SK-N-SH (cell line): ENCODE measurements at regions not wholly inside any gene's neighbourhood (a gene's known extent, or its start where the extent isn't known, plus 50 kb on each side); places are given as distances from the start of the nearest gene placed in this dataset.

Experiments used
- CTCF ChIA-PET: fragments of 300-600, 350-600 bp; formaldehyde crosslinking; extraction: SDS; loops from one replicate; lab custom pipeline; 2021; lab: Yijun Ruan, JAX
- POLR2A ChIA-PET: fragments of 350-600 bp; sonication (Branson Sonifier 250); formaldehyde crosslinking; extraction: SDS; loops from one replicate; lab custom pipeline; 2020; ENCODE audit warnings: antibody characterized with exemption, inconsistent platforms; lab: Yijun Ruan, JAX
- DNase-seq: peaks from one replicate; pipeline ENCODE4 v3.0.0; 2012
- H2AFZ ChIP-seq: fragments of 200-600 bp; sonication (generic); 2 replicates; pipeline ENCODE4 v1.8.1; 2016; ENCODE audit warnings: antibody characterized with exemption, mild to moderate bottlenecking, low read depth
- H3F3A ChIP-seq: fragments of 200-600 bp; sonication (generic); replicated peaks from 2 replicates; pipeline ENCODE3; 2016; ENCODE audit warnings: antibody characterized with exemption, mild to moderate bottlenecking; ENCODE audit not compliant: insufficient read depth
- H3K27ac ChIP-seq, 2 experiments: fragments of 200-500 bp in 1 of 2; fragments of 200-600 bp in 1 of 2; sonication (Bioruptor generic) in 1 of 2; sonication (generic), shearing (Covaris generic) in 1 of 2; 2 replicates each; pipeline versions ENCODE4 v1.5.1 to v1.6.1; 2014 to 2016; ENCODE audit warnings: low read depth in 2 of 2, inconsistent platforms in 1 of 2, low read length in 1 of 2, mild to moderate bottlenecking in 1 of 2, mixed read lengths in 1 of 2
- H3K27me3 ChIP-seq: fragments of 200-600 bp; sonication (generic), shearing (Covaris generic); 2 replicates; pipeline ENCODE4 v1.6.1; 2016; ENCODE audit warnings: mixed run types; ENCODE audit not compliant: insufficient read depth
- H3K36me3 ChIP-seq, 2 experiments: fragments of 200-500 bp in 1 of 2; fragments of 200-600 bp in 1 of 2; sonication (Bioruptor generic) in 1 of 2; sonication (generic) in 1 of 2; replicated peaks in 1 of 2; 2 replicates each; pipeline versions ENCODE3 to v1.5.1; 2014 to 2016; ENCODE audit warnings: low read length in 1 of 2, mild to moderate bottlenecking in 1 of 2; ENCODE audit not compliant: insufficient read depth in 2 of 2, control insufficient read depth in 1 of 2
- H3K4me1 ChIP-seq, 2 experiments: fragments of 200-500 bp in 1 of 2; fragments of 200-600 bp in 1 of 2; sonication (Bioruptor generic) in 1 of 2; sonication (generic), shearing (Covaris generic) in 1 of 2; 2 replicates each; pipeline versions ENCODE4 v1.5.1 to v1.6.1; 2014 to 2016; ENCODE audit warnings: low read depth in 1 of 2, low read length in 1 of 2, mixed run types in 1 of 2; ENCODE audit not compliant: insufficient read depth in 2 of 2, control insufficient read depth in 1 of 2
- H3K4me2 ChIP-seq: fragments of 200-600 bp; sonication (generic), shearing (Covaris generic); 2 replicates; pipeline ENCODE4 v1.6.1; 2017; ENCODE audit warnings: mixed run types
- H3K4me3 ChIP-seq, 2 experiments: fragments of 200-500 bp in 1 of 2; fragments of 200-600 bp in 1 of 2; sonication (Bioruptor generic) in 1 of 2; sonication (generic), shearing (Covaris generic) in 1 of 2; 2 replicates each; pipeline versions ENCODE4 v1.5.1 to v1.8.1; 2014 to 2016; ENCODE audit warnings: low read depth in 2 of 2, inconsistent platforms in 1 of 2, low read length in 1 of 2, mild to moderate bottlenecking in 1 of 2, mixed read lengths in 1 of 2, moderate library complexity in 1 of 2
- H3K79me2 ChIP-seq: fragments of 200-600 bp; sonication (generic); 2 replicates; pipeline ENCODE4 v1.8.1; 2017; ENCODE audit warnings: mild to moderate bottlenecking; ENCODE audit not compliant: insufficient read depth
- H3K9ac ChIP-seq: fragments of 200-600 bp; sonication (generic); 2 replicates; pipeline ENCODE4 v1.6.1; 2017; ENCODE audit warnings: mixed run types
- H3K9me2 ChIP-seq: fragments of 200-600 bp; sonication (generic); 2 replicates; pipeline ENCODE4 v1.6.1; 2017; ENCODE audit warnings: mixed run types
- H3K9me3 ChIP-seq: fragments of 200-600 bp; sonication (generic); 2 replicates; pipeline ENCODE4 v1.6.1; 2017; ENCODE audit warnings: mixed run types, mild to moderate bottlenecking, moderate library complexity
- H4K20me1 ChIP-seq: fragments of 200-600 bp; sonication (generic); 2 replicates; pipeline ENCODE4 v1.6.1; 2017; ENCODE audit warnings: mild to moderate bottlenecking, mixed run types; ENCODE audit not compliant: insufficient read depth
- CTCF ChIP-seq: fragments of 200-600 bp; sonication (generic); IDR thresholded peaks from 2 replicates; pipeline ENCODE4 v1.6.1; 2017; ENCODE audit warnings: antibody characterized with exemption, mild to moderate bottlenecking, moderate library complexity
- FOSL2 ChIP-seq: IDR thresholded peaks from 2 replicates; pipeline ENCODE4 v1.4.0; 2012; ENCODE audit warnings: low read depth, mild to moderate bottlenecking, moderate library complexity, borderline replicate concordance
- FOXJ3 ChIP-seq: sonication (generic); formaldehyde crosslinking; IDR thresholded peaks from 2 replicates; pipeline ENCODE4 v1.5.1; 2020; ENCODE audit warnings: mild to moderate bottlenecking, missing genetic modification reagents
- GABPA ChIP-seq: IDR thresholded peaks from 2 replicates; pipeline ENCODE4 v1.4.0; 2012; ENCODE audit warnings: low read depth, mild to moderate bottlenecking
- GATA2 ChIP-seq: sonication (generic); formaldehyde crosslinking; IDR thresholded peaks from 2 replicates; pipeline ENCODE4 v1.5.0; 2020; ENCODE audit warnings: mild to moderate bottlenecking, missing genetic modification reagents
- IRF3 ChIP-seq: fragments of 150-350 bp; IDR thresholded peaks from 2 replicates; pipeline ENCODE4 v1.6.1; 2016; ENCODE audit warnings: mild to moderate bottlenecking, low read depth, low read length
- NRF1 ChIP-seq: IDR thresholded peaks from 2 replicates; pipeline ENCODE4 v1.6.1; 2012; ENCODE audit warnings: low read depth, mild to moderate bottlenecking, low read length
- RCOR1 ChIP-seq: fragments of 150-350 bp; IDR thresholded peaks from 2 replicates; pipeline ENCODE4 v1.6.1; 2017; ENCODE audit warnings: antibody characterized with exemption, low read length
- RFX5 ChIP-seq: IDR thresholded peaks from 2 replicates; pipeline ENCODE4 v1.6.1; 2012; ENCODE audit warnings: mild to moderate bottlenecking, improper control_type of control experiment, low read length
- RXRA ChIP-seq: IDR thresholded peaks from 2 replicates; pipeline ENCODE4 v1.4.0; 2012; ENCODE audit warnings: low read depth, mild to moderate bottlenecking, borderline replicate concordance
- SMC3 ChIP-seq: IDR thresholded peaks from 2 replicates; pipeline ENCODE4 v1.6.1; 2012; ENCODE audit warnings: low read depth, low read length, improper control_type of control experiment
- USF1 ChIP-seq: IDR thresholded peaks from 2 replicates; pipeline ENCODE4 v1.4.0; 2012; ENCODE audit warnings: low read depth, borderline replicate concordance
- USF2 ChIP-seq: fragments of 150-350 bp; IDR thresholded peaks from 2 replicates; pipeline ENCODE4 v1.6.1; 2017; ENCODE audit warnings: antibody characterized with exemption, low read length, low read depth, borderline replicate concordance
- WGBS: methylation state at CpG from one replicate; pipeline ENCODE4 v1.1.6; 2017; ENCODE audit warnings: low lambda C conversion rate; 5-methylcytosine and 5-hydroxymethylcytosine counted together

- H3K9me3 ChIP-seq, result no peaks in the 10 kb centered on the region
- H4K20me1 ChIP-seq, result no peaks in the 10 kb centered on the region
- no peaks in the 10 kb centered on the region for H3K27me3 ChIP-seq
- WGBS, result 37% methylated on average over 2 of the region's 2 CpGs
- ChIA-PET CTCF (no interaction called here), POLR2A (no interaction called here)
- peaks cover 5% of the 10 kb centered on the region for H3F3A ChIP-seq
- H3K9ac ChIP-seq, result no peak overlapping the region
- H3K4me1 ChIP-seq, result peaks cover 0 to 7% of the 10 kb centered on the region in 2 experiments; a peak in 2 of 4 replicates
- H2AFZ ChIP-seq, result no peak overlapping the region
- no peak overlapping the region for H3K27ac ChIP-seq
- TF ChIP-seq GATA2 (CRISPR knock-in tag), result no peak
- TF ChIP-seq CTCF, result no peak
- no peak for TF ChIP-seq GABPA
- no peak for TF ChIP-seq SMC3
- no peak for TF ChIP-seq USF1
- TF ChIP-seq IRF3, result no peak
- TF ChIP-seq FOSL2, result no peak
- no peak for TF ChIP-seq RFX5
- TF ChIP-seq NRF1, result no peak
- TF ChIP-seq RCOR1, result no peak
- no peak for TF ChIP-seq RXRA
- no peak for TF ChIP-seq FOXJ3 (CRISPR knock-in tag)
- no peak for TF ChIP-seq USF2
- no peak overlapping the region for H3K4me3 ChIP-seq
- H3K9me2 ChIP-seq, result no peaks in the 10 kb centered on the region
- DNase-seq, result no peak
- H3K36me3 ChIP-seq, result no peaks in the 10 kb centered on the region
- no peaks in the 10 kb centered on the region for H3K79me2 ChIP-seq
- no peak overlapping the region for H3K4me2 ChIP-seq
Measured at GRCh38 chrX:11056322-11057176, 54.6 kb upstream of the HCCS start.
